Endothelial cell of umbilical vein (primary cell): ENCODE measurements at regions not wholly inside any gene's neighbourhood (a gene's known extent, or its start where the extent isn't known, plus 50 kb on each side); places are given as distances from the start of the nearest gene placed in this dataset.
"Not testable (repeated sequence)": the region's sequence is repeated elsewhere in the genome, so short reads cannot be mapped to it uniquely, and the experiment has no call there.

Experiments
- BruUV-seq: library from RNA; stranded (reverse); fragments of 400-500 nt; replicated peaks from 2 replicates; lab custom pipeline; 2021; lab: Mats Ljungman, UMichigan
- CTCF ChIA-PET: fragments of 300-600, 350-600 bp; sonication (Branson Sonifier 250); formaldehyde crosslinking; loops from one replicate; lab custom pipeline; 2021; ENCODE audit warnings: antibody characterized with exemption, inconsistent platforms; lab: Charles Lee
- POLR2A ChIA-PET: fragments of 300-600, 350-600 bp; sonication (Branson Sonifier 250); formaldehyde crosslinking; loops from one replicate; lab custom pipeline; 2021; ENCODE audit warnings: antibody characterized with exemption, inconsistent platforms; lab: Charles Lee
- DNase-seq: peaks from one replicate; pipeline ENCODE4 v3.0.0-alpha.2; 2011; ENCODE audit warnings: low read depth, low spot score
- FAIRE-seq: peaks from 2 replicates; lab custom pipeline; 2011; peaks lifted over from hg19 to GRCh38; lab: Jason Lieb, UNC
- H2AFZ ChIP-seq: 2 replicates; pipeline ENCODE4 v1.6.0; 2012; ENCODE audit warnings: low read depth, low read length, control low read depth, inconsistent platforms
- H3K27ac ChIP-seq: 2 replicates; pipeline ENCODE4 v1.5.1; 2011; ENCODE audit warnings: low read depth, mild to moderate bottlenecking, control low read depth, low read length, moderate library complexity; ENCODE audit not compliant: insufficient read depth
- H3K27me3 ChIP-seq, 2 experiments: 2 replicates each; pipeline versions ENCODE4 v1.6.0 to v1.6.1; 2011; ENCODE audit warnings: low read length in 2 of 2, mixed read lengths in 1 of 2; ENCODE audit not compliant: control insufficient read depth in 2 of 2, insufficient read depth in 2 of 2
- H3K36me3 ChIP-seq, 2 experiments: 2 replicates in 1 of 2; 3 replicates in 1 of 2; pipeline ENCODE4 v1.5.1; 2011; ENCODE audit warnings: low read length in 2 of 2, mild to moderate bottlenecking in 1 of 2, moderate library complexity in 1 of 2; ENCODE audit not compliant: control insufficient read depth in 2 of 2, insufficient read depth in 2 of 2; ENCODE audit errors: extremely low read depth in 1 of 2
- H3K4me1 ChIP-seq: 3 replicates; pipeline ENCODE4 v1.5.1; 2011; ENCODE audit warnings: mild to moderate bottlenecking, low read length; ENCODE audit not compliant: control insufficient read depth, insufficient read depth; ENCODE audit errors: extremely low read depth
- H3K4me2 ChIP-seq: 2 replicates; pipeline ENCODE4 v1.6.1; 2011; ENCODE audit warnings: low read length, control low read depth, mixed read lengths; ENCODE audit not compliant: insufficient read depth
- H3K4me3 ChIP-seq, 3 experiments: fragments of 200-600 bp in 1 of 3; sonication (generic), shearing (Covaris generic) in 1 of 3; replicated peaks in 1 of 3; 2 replicates each; pipeline ENCODE4 v1.5.1; 2011 to 2016; ENCODE audit warnings: control low read depth in 3 of 3, low read length in 3 of 3, mild to moderate bottlenecking in 2 of 3, inconsistent platforms in 1 of 3, low read depth in 1 of 3, moderate library complexity in 1 of 3; ENCODE audit not compliant: insufficient read depth in 1 of 3
- H3K79me2 ChIP-seq: 2 replicates; pipeline ENCODE4 v1.6.0; 2012; ENCODE audit warnings: low read length, inconsistent platforms; ENCODE audit not compliant: control insufficient read depth, insufficient read depth
- H3K9ac ChIP-seq: replicated peaks from 2 replicates; pipeline ENCODE3; 2011; ENCODE audit warnings: low read length, control low read depth; ENCODE audit not compliant: insufficient read depth; ENCODE audit errors: extremely low read depth
- H3K9me1 ChIP-seq: replicated peaks from 3 replicates; pipeline ENCODE4 v1.6.0; 2011; ENCODE audit warnings: mild to moderate bottlenecking, low read length; ENCODE audit not compliant: control insufficient read depth, insufficient read depth; ENCODE audit errors: extremely low read depth
- H3K9me3 ChIP-seq: replicated peaks from 2 replicates; pipeline ENCODE4 v1.5.1; 2012; ENCODE audit warnings: low read length, inconsistent platforms; ENCODE audit not compliant: control insufficient read depth, insufficient read depth
- H4K20me1 ChIP-seq: replicated peaks from 2 replicates; pipeline ENCODE3; 2011; ENCODE audit warnings: mild to moderate bottlenecking, low read length; ENCODE audit not compliant: control insufficient read depth, insufficient read depth; ENCODE audit errors: extremely low read depth
- MYC ChIP-seq: IDR thresholded peaks from one replicate; pipeline ENCODE4 v1.6.1; 2011; ENCODE audit warnings: mild to moderate bottlenecking, low read depth, low read length
- dilution Hi-C: fragments of 300-500 bp; cut with MboI; formaldehyde crosslinking; loops from one replicate; pipeline ENCODE4 v1.15.0; 2019; ENCODE audit warnings: low sequenced_read_pairs; ENCODE audit not compliant: extremely low pct_ligation_motif_present
- intact Hi-C: fragments of 100-400 bp; cut with micrococcal nuclease; formaldehyde crosslinking; loops from one replicate; pipeline ENCODE4 v1.10.0; 2022

DNA sequence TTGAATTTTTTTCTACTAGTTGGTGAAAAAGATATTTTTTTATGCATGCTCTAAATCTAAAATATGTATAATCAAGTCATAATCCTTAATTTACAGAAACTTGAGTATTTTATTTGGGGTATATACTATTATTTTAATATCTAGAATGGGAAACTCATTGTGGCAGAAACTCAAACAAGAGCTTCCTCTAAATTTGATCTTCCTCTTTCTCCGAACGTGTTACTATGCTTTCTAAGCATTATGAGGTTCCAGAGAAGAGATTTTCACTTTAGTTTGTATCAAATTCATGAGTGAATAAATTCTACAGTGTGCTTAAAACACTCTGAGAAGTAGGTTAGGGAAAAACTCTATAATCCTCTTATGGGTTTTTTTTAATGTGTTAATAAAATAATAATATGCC, 173.1 kb downstream of the POTEB3 start:
- no peaks in the 10 kb centered on the region for H3K9me1 ChIP-seq
- no peaks in the 10 kb centered on the region for H3K27me3 ChIP-seq
- peaks cover 11% of the 10 kb centered on the region for H3K9me3 ChIP-seq
- no peaks in the 10 kb centered on the region for H3K36me3 ChIP-seq
- no peak overlapping the region for H3K27ac ChIP-seq
- H3K4me2 ChIP-seq: no peak overlapping the region
- H3K4me1 ChIP-seq: no peaks in the 10 kb centered on the region
- DNase-seq: no peak
- H3K4me3 ChIP-seq: no peak overlapping the region
- ChIA-PET POLR2A (no interaction called here), CTCF (no interaction called here)
- dilution Hi-C loops (no loop called here), intact Hi-C loops (no loop called here)
- no peak for TF ChIP-seq MYC
- no peak for FAIRE-seq
- H3K9ac ChIP-seq: no peak overlapping the region
- no peak overlapping the region for H2AFZ ChIP-seq
- H4K20me1 ChIP-seq: no peaks in the 10 kb centered on the region
- H3K79me2 ChIP-seq: no peaks in the 10 kb centered on the region
- no TSS peak for BruUV-seq

GRCh38 chr15:21265628-21266027, 174.7 kb downstream of the POTEB3 start:
- H4K20me1 ChIP-seq, BruUV-seq, dilution Hi-C loops: not testable (repeated sequence)

More at GRCh38 chr15:21265628-21266027, 174.7 kb downstream of the POTEB3 start:
- H3K79me2 ChIP-seq, H3K9ac ChIP-seq, H3K4me2 ChIP-seq, H3K27me3 ChIP-seq, DNase-seq, H3K36me3 ChIP-seq, H3K27ac ChIP-seq, H3K9me1 ChIP-seq, CTCF ChIA-PET, H2AFZ ChIP-seq, H3K4me1 ChIP-seq, POLR2A ChIA-PET, H3K4me3 ChIP-seq, FAIRE-seq, intact Hi-C loops: not testable (repeated sequence)
- peaks cover 19% of the 10 kb centered on the region for H3K9me3 ChIP-seq
